ENCODE measurements at regions not wholly inside any gene's neighbourhood (a gene's known extent, or its start where the extent isn't known, plus 50 kb on each side); places are given as distances from the start of the nearest gene placed in this dataset.

GRCh38 chr20:39124064-39124463, 161.9 kb downstream of the DHX35 start:
- Mint-ChIP-seq H3K27me3 (ENCODE audit: unreplicated experiment) (peaks cover 10% of the 10 kb centered on the region), H3K4me3 (ENCODE audit: unreplicated experiment) (no peak overlapping the region), H3K27ac (ENCODE audit: unreplicated experiment) (no peak overlapping the region), H3K36me3 (ENCODE audit: unreplicated experiment) (no peaks in the 10 kb centered on the region), H3K4me1 (ENCODE audit: low read depth, unreplicated experiment) (no peaks in the 10 kb centered on the region), H3K9me3 (ENCODE audit: unreplicated experiment) (no peaks in the 10 kb centered on the region)
- no peak for DNase-seq
- TF ChIP-seq CTCF (IDR thresholded peaks at IDR 0.05; ENCODE audit: partially characterized antibody, unreplicated experiment), result no peak

DNA sequence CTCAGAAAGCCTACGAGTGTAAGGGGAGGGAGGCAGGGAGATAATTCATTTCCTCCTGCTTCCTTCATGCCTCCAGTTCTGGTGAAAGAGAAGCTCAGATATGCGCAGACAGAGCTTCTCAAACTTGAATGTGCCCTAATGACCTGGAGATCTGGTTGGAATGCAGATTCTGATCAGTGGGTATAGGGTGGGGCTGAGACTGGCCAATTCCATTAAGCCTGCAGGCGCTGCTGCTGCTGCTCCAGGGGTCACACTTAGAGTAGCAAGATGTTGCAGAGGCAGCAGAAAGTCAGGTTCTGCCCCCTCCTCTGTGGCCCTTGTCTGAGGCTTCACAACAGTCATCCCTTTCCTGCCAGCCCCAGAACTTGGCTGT, 161.0 kb downstream of the DHX35 start:
- DNase-seq, result no peak
- no peak overlapping the region for H3K4me3 Mint-ChIP-seq (ENCODE audit: unreplicated experiment)
- no peak overlapping the region for H3K27ac Mint-ChIP-seq (ENCODE audit: unreplicated experiment)
- H3K27me3 Mint-ChIP-seq (ENCODE audit: unreplicated experiment), result peaks cover 10% of the 10 kb centered on the region
- no peaks in the 10 kb centered on the region for H3K36me3 Mint-ChIP-seq (ENCODE audit: unreplicated experiment)
- H3K9me3 Mint-ChIP-seq (ENCODE audit: unreplicated experiment), result no peaks in the 10 kb centered on the region
- TF ChIP-seq CTCF (IDR thresholded peaks at IDR 0.05; ENCODE audit: partially characterized antibody, unreplicated experiment), result no peak
- H3K4me1 Mint-ChIP-seq (ENCODE audit: low read depth, unreplicated experiment), result no peaks in the 10 kb centered on the region

DNA sequence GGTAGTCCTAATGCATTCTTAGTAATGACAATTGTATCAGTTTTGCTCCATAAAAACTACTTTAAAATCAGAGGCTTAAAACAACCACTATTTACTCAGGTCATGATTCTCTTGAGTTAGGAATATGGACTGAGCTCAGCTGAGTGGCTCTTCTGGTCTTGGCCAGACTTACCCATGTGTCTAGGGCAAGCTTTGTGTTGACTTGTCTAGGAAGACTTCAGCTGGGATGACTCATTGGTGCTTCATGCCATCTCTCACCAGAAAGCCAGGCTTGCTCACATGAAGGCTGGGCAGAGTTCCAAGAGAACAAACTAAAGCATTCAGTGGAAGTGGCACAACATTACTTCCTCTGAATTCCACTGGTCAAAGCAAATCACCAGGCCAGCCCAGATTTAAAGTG, 155.3 kb downstream of the DHX35 start:
- DNase-seq, result no peak
- Mint-ChIP-seq H3K27me3 (ENCODE audit: unreplicated experiment) (peaks cover 10% of the 10 kb centered on the region), H3K4me1 (ENCODE audit: low read depth, unreplicated experiment) (no peaks in the 10 kb centered on the region), H3K9me3 (ENCODE audit: unreplicated experiment) (no peaks in the 10 kb centered on the region), H3K4me3 (ENCODE audit: unreplicated experiment) (no peak overlapping the region), H3K36me3 (ENCODE audit: unreplicated experiment) (no peaks in the 10 kb centered on the region), H3K27ac (ENCODE audit: unreplicated experiment) (no peak overlapping the region)
- no peak for TF ChIP-seq CTCF (IDR thresholded peaks at IDR 0.05; ENCODE audit: partially characterized antibody, unreplicated experiment)

GRCh38 chr20:39116020-39116419, 153.9 kb downstream of the DHX35 start:
- Mint-ChIP-seq H3K4me3 (ENCODE audit: unreplicated experiment) (no peak overlapping the region), H3K27me3 (ENCODE audit: unreplicated experiment) (peaks cover 9% of the 10 kb centered on the region), H3K4me1 (ENCODE audit: low read depth, unreplicated experiment) (peaks cover 8% of the 10 kb centered on the region), H3K27ac (ENCODE audit: unreplicated experiment) (no peak overlapping the region), H3K36me3 (ENCODE audit: unreplicated experiment) (no peaks in the 10 kb centered on the region), H3K9me3 (ENCODE audit: unreplicated experiment) (peaks cover 3% of the 10 kb centered on the region)
- no peak for DNase-seq
- no peak for TF ChIP-seq CTCF (IDR thresholded peaks at IDR 0.05; ENCODE audit: partially characterized antibody, unreplicated experiment)

DNA sequence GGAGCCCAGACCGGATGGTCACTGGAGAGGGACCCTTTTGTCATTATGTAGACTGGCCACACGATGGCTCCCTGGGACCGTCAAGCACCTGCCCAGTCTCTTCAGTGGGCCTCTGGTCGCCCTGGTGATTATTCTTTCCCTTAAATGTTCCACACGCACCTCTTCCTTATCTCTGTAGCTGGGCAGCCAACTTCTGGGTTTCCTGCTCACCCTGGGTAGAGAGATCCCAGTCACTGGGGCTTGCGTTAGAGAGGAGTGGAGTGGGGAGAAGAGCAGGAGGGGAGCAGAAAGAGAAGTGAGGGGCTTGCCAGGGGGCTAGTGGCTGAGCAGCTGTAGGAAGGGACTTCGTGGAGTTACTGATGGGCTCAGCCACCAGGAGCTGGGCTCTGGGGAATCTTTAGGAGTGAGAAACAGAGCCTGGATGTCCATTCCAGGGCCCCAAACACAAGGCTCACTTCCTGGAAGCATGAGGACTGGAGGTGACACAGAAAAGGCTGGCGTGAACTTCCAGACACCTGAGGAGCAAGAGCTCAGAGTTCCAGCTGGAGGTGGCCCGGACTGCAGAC, 150.1 kb downstream of the DHX35 start:
- Mint-ChIP-seq H3K36me3 (ENCODE audit: unreplicated experiment) (no peaks in the 10 kb centered on the region), H3K27ac (ENCODE audit: unreplicated experiment) (no peak overlapping the region), H3K9me3 (ENCODE audit: unreplicated experiment) (peaks cover 3% of the 10 kb centered on the region), H3K27me3 (ENCODE audit: unreplicated experiment) (peaks cover 9% of the 10 kb centered on the region), H3K4me1 (ENCODE audit: low read depth, unreplicated experiment) (peaks cover 12% of the 10 kb centered on the region), H3K4me3 (ENCODE audit: unreplicated experiment) (no peak overlapping the region)
- peak; percentile 66 for TF ChIP-seq CTCF (IDR thresholded peaks at IDR 0.05; ENCODE audit: partially characterized antibody, unreplicated experiment)
- DNase-seq, result peak; percentile 66

All from glutamatergic neuron (in vitro differentiated cells).